A673 (cell line): ENCODE measurements at regions not wholly inside any gene's neighbourhood (a gene's known extent, or its start where the extent isn't known, plus 50 kb on each side); places are given as distances from the start of the nearest gene placed in this dataset.

ENCODE experiments used
- BruUV-seq: library from RNA; stranded (reverse); fragments of 400-500 nt; replicated peaks from 2 replicates; lab custom pipeline; 2021; lab: Mats Ljungman, UMichigan
- CTCF ChIA-PET: fragments of 300-600 bp; sonication (Branson Sonifier 250); formaldehyde crosslinking; loops from one replicate; lab custom pipeline; 2022; ENCODE audit warnings: antibody characterized with exemption; lab: Charles Lee
- POLR2A ChIA-PET: fragments of 300-600 bp; sonication (Branson Sonifier 250); formaldehyde crosslinking; loops from one replicate; lab custom pipeline; 2022; ENCODE audit warnings: antibody characterized with exemption; ENCODE audit not compliant: low non-redundant PET; lab: Charles Lee
- DNase-seq: peaks from one replicate; pipeline ENCODE4 v3.0.0-alpha.2; 2015; ENCODE audit warnings: low spot score
- H3K27ac ChIP-seq: fragments of 200-600 bp; sonication (generic); 2 replicates; pipeline ENCODE4 v1.5.1; 2016; ENCODE audit warnings: mixed run types, low read depth, mild to moderate bottlenecking, mixed read lengths, antibody characterized with exemption, low read length; ENCODE audit not compliant: poor library complexity, severe bottlenecking
- H3K27me3 ChIP-seq: fragments of 200-600 bp; sonication (generic); replicated peaks from 2 replicates; pipeline ENCODE4 v1.6.1; 2017; ENCODE audit warnings: mixed run types, low read depth, mild to moderate bottlenecking, mixed read lengths, antibody characterized with exemption, low read length; ENCODE audit not compliant: insufficient read depth, poor library complexity
- H3K36me3 ChIP-seq: fragments of 200-600 bp; sonication (generic); 2 replicates; pipeline ENCODE4 v1.6.1; 2016; ENCODE audit warnings: mixed run types, mild to moderate bottlenecking, mixed read lengths, antibody characterized with exemption, low read length; ENCODE audit not compliant: insufficient read depth, poor library complexity, severe bottlenecking
- H3K4me1 ChIP-seq: fragments of 200-600 bp; sonication (generic); 2 replicates; pipeline ENCODE4 v1.6.1; 2017; ENCODE audit warnings: mixed run types, mild to moderate bottlenecking, mixed read lengths, antibody characterized with exemption, low read length; ENCODE audit not compliant: insufficient read depth, poor library complexity, severe bottlenecking
- H3K4me3 ChIP-seq: fragments of 200-600 bp; sonication (generic); 2 replicates; pipeline ENCODE4 v1.5.1; 2016; ENCODE audit warnings: low read depth, mixed run types, mild to moderate bottlenecking, mixed read lengths, low read length; ENCODE audit not compliant: poor library complexity, severe bottlenecking
- H3K9me3 ChIP-seq: fragments of 200-600 bp; sonication (generic); 2 replicates; pipeline ENCODE4 v1.6.1; 2016; ENCODE audit warnings: mixed run types, low read depth, mild to moderate bottlenecking, mixed read lengths, antibody characterized with exemption, low read length; ENCODE audit not compliant: poor library complexity, severe bottlenecking
- EZH2 ChIP-seq: fragments of 200-600 bp; sonication (generic); IDR thresholded peaks from 2 replicates; pipeline ENCODE4 v1.6.1; 2017; ENCODE audit warnings: borderline replicate concordance, low read depth, mild to moderate bottlenecking, mixed read lengths, antibody characterized with exemption, low read length; ENCODE audit not compliant: poor library complexity, severe bottlenecking
- intact Hi-C: fragments of 100-400 bp; cut with micrococcal nuclease; formaldehyde crosslinking; loops from one replicate; pipeline ENCODE4 v1.10.0; 2022; ENCODE audit not compliant: unreplicated experiment
- TF ChIP-seq, protein P1 (sequence below): fragments of 300-800, 200-600 bp; sonication (generic); conservative IDR thresholded peaks from 2 replicates; pipeline ENCODE4 v1.5.1; 2017; ENCODE audit warnings: low read depth, mild to moderate bottlenecking, antibody characterized with exemption, low read length, moderate library complexity, mixed read lengths

- Histone ChIP-seq H3K9me3 (no peaks in the 10 kb centered on the region), H3K4me1 (peaks cover 24% of the 10 kb centered on the region), H3K4me3 (peak overlapping the region; percentile 44), H3K27me3 (no peaks in the 10 kb centered on the region), H3K36me3 (no peaks in the 10 kb centered on the region), H3K27ac (no peak overlapping the region)
- intact Hi-C loops, result no loop called here
- no peak for TF ChIP-seq EZH2
- TF ChIP-seq, protein P1, sequence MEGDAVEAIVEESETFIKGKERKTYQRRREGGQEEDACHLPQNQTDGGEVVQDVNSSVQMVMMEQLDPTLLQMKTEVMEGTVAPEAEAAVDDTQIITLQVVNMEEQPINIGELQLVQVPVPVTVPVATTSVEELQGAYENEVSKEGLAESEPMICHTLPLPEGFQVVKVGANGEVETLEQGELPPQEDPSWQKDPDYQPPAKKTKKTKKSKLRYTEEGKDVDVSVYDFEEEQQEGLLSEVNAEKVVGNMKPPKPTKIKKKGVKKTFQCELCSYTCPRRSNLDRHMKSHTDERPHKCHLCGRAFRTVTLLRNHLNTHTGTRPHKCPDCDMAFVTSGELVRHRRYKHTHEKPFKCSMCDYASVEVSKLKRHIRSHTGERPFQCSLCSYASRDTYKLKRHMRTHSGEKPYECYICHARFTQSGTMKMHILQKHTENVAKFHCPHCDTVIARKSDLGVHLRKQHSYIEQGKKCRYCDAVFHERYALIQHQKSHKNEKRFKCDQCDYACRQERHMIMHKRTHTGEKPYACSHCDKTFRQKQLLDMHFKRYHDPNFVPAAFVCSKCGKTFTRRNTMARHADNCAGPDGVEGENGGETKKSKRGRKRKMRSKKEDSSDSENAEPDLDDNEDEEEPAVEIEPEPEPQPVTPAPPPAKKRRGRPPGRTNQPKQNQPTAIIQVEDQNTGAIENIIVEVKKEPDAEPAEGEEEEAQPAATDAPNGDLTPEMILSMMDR, result peak; percentile 34
- ChIA-PET CTCF (no interaction called here), POLR2A (interaction anchor here (0.6 kb wide), 1 partner anchor 156 kb away, joined by 6 read pairs; no protein-coding TSS in a partner anchor)
- BruUV-seq, result no TSS peak
- peak; percentile 69 for DNase-seq
Observed at GRCh38 chr15:38072348-38073177, 138.1 kb downstream of the TMCO5A start.

GRCh38 chr15:38073178-38073946 lies 138.9 kb downstream of the TMCO5A start:
- Histone ChIP-seq H3K4me1 (peaks cover 19% of the 10 kb centered on the region), H3K9me3 (no peaks in the 10 kb centered on the region), H3K27me3 (no peaks in the 10 kb centered on the region), H3K36me3 (no peaks in the 10 kb centered on the region), H3K4me3 (peak overlapping the region; percentile 44), H3K27ac (no peak overlapping the region)
- no peak for DNase-seq
- ChIA-PET CTCF (no interaction called here), POLR2A (no interaction called here)
- TF ChIP-seq, protein P1, result no peak
- no peak for TF ChIP-seq EZH2
- no TSS peak for BruUV-seq
- intact Hi-C loops, result no loop called here

DNA sequence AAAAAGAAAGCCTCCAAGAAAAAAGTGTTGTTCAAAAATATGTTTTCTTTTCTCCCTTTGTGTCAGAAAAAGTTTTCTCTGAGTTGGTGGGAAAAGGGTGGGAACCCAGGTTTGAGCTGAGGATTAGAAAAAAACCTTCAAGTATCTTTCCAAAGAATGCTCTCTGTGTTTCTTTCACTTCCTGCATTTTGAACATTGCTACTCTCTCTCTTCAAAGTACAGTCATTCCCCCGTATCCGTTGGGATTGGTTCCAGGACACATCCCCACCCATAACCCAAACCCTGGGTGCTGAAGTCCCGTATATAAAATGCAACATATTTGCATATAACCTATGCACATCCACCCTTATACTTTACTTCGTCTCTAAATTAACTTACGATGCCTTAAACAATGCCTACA lies 139.6 kb downstream of the TMCO5A start:
- CTCF ChIA-PET, result no interaction called here
- H3K27ac ChIP-seq, result no peak overlapping the region

More for the DNA sequence above, 139.6 kb downstream of the TMCO5A start:
- Histone ChIP-seq H3K4me1 (peaks cover 14% of the 10 kb centered on the region), H3K27me3 (no peaks in the 10 kb centered on the region), H3K9me3 (no peaks in the 10 kb centered on the region), H3K36me3 (no peaks in the 10 kb centered on the region), H3K4me3 (no peak overlapping the region)
- intact Hi-C loops, result no loop called here
- no peak for DNase-seq
- POLR2A ChIA-PET, result no interaction called here
- BruUV-seq, result no TSS peak
- no peak for TF ChIP-seq EZH2
- TF ChIP-seq, protein P1, result no peak
